ENCODE measurements at regions not wholly inside any gene's neighbourhood (a gene's known extent, or its start where the extent isn't known, plus 50 kb on each side); places are given as distances from the start of the nearest gene placed in this dataset.

DNA sequence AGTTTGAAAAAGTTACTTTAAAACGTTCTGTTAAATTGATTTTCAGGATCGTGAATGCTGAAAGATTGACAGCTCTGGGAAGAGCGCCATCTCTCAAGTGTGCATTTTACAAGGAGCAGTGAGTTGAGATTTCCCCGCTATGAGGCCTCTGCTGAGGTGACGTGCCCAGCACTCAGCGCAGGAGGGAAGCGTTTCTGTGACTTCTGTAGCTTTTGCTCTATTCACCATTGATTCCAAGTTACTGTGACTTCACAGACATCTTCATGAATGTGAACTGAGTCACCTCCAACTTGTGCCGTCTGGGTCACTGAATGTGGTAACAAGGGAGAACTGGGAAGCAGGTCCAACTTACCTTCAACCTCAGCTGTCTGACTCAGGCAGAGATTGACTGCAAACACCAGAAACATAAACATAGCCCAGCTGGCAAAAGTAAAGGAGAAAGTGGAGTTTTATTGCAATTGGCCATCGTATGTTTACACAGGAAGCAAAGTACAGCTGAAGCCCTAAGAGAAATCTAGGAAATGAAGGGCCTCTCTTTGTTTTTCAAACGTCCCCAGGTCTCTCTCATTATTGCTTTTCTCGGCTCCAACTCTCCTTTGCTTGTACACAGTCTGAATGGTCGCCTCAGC lies 428.8 kb upstream of the CLINT1 start:
- H3K4me2 ChIP-seq (ENCODE audit: insufficient read depth, low read length), result no peak overlapping the region
- H4K20me1 ChIP-seq (ENCODE audit: insufficient read depth, low read length), result no peaks in the 10 kb centered on the region
- no peak for DNase-seq
- ATAC-seq (ENCODE audit: insufficient read depth, low read depth), result no peak; the same call in 2 of the 3 replicates
- no peak for TF ChIP-seq EZH2 (IDR thresholded peaks at IDR 0.05; ENCODE audit: borderline replicate concordance, low read depth, low read length, severe bottlenecking)
- TF ChIP-seq, protein P1, sequence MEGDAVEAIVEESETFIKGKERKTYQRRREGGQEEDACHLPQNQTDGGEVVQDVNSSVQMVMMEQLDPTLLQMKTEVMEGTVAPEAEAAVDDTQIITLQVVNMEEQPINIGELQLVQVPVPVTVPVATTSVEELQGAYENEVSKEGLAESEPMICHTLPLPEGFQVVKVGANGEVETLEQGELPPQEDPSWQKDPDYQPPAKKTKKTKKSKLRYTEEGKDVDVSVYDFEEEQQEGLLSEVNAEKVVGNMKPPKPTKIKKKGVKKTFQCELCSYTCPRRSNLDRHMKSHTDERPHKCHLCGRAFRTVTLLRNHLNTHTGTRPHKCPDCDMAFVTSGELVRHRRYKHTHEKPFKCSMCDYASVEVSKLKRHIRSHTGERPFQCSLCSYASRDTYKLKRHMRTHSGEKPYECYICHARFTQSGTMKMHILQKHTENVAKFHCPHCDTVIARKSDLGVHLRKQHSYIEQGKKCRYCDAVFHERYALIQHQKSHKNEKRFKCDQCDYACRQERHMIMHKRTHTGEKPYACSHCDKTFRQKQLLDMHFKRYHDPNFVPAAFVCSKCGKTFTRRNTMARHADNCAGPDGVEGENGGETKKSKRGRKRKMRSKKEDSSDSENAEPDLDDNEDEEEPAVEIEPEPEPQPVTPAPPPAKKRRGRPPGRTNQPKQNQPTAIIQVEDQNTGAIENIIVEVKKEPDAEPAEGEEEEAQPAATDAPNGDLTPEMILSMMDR (IDR thresholded peaks at IDR 0.05; ENCODE audit: borderline replicate concordance, extremely low read depth, low read length, poor library complexity, severe bottlenecking), result no peak
- H3K4me3 ChIP-seq (ENCODE audit: low read depth in 1 of 2, low read length in 2 of 2), result no peak overlapping the region
- H3K27ac ChIP-seq (ENCODE audit: low read length), result peak overlapping the region; percentile 18; the same call in 1 of the 2 replicates
- no peaks in the 10 kb centered on the region for H3K9me3 ChIP-seq (ENCODE audit: insufficient read depth, low read length, severe bottlenecking)
- no peaks in the 10 kb centered on the region for H3K27me3 ChIP-seq (ENCODE audit: insufficient read depth, low read length, poor library complexity)
- no peaks in the 10 kb centered on the region for H3K79me2 ChIP-seq (ENCODE audit: insufficient read depth, low read length)
- H3K4me1 ChIP-seq (ENCODE audit: insufficient read depth, low read length), result peaks cover 9% of the 10 kb centered on the region
- no peak overlapping the region for H3K9ac ChIP-seq (ENCODE audit: low read depth, low read length)
- H3K36me3 ChIP-seq (ENCODE audit: insufficient read depth, low read length), result no peaks in the 10 kb centered on the region
- peak overlapping the region; percentile 28 for H2AFZ ChIP-seq (ENCODE audit: low read depth, low read length)

DNA sequence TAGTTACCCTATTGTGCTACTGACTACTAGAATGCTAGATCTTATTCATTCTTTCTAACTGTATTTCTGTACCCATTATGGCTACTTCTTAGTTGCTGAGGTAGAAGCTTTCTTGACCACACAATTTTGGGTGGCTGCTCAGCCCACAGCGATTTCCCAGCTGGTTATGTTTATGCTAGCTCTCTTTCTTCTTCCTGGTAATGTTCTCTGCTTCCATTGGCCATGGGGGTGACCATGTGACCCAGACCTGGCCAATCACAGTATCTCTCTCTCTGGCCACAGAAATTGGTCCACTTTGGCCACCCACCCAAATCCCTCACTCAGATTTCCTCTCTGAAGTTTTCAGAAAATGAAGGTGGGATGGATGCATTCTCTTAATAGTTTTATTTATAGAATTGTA lies 427.9 kb upstream of the CLINT1 start:
- H2AFZ ChIP-seq (ENCODE audit: low read depth, low read length), result no peak overlapping the region
- no peaks in the 10 kb centered on the region for H4K20me1 ChIP-seq (ENCODE audit: insufficient read depth, low read length)
- H3K4me2 ChIP-seq (ENCODE audit: insufficient read depth, low read length), result no peak overlapping the region
- ATAC-seq (ENCODE audit: insufficient read depth, low read depth) (no peak), DNase-seq (no peak)
- no peaks in the 10 kb centered on the region for H3K27me3 ChIP-seq (ENCODE audit: insufficient read depth, low read length, poor library complexity)
- H3K4me1 ChIP-seq (ENCODE audit: insufficient read depth, low read length), result peaks cover 9% of the 10 kb centered on the region
- no peaks in the 10 kb centered on the region for H3K36me3 ChIP-seq (ENCODE audit: insufficient read depth, low read length)
- no peak overlapping the region for H3K27ac ChIP-seq (ENCODE audit: low read length)
- no peaks in the 10 kb centered on the region for H3K79me2 ChIP-seq (ENCODE audit: insufficient read depth, low read length)
- no peak overlapping the region for H3K9ac ChIP-seq (ENCODE audit: low read depth, low read length)
- TF ChIP-seq, protein P1 (IDR thresholded peaks at IDR 0.05; ENCODE audit: borderline replicate concordance, extremely low read depth, low read length, poor library complexity, severe bottlenecking), result no peak
- no peak for TF ChIP-seq EZH2 (IDR thresholded peaks at IDR 0.05; ENCODE audit: borderline replicate concordance, low read depth, low read length, severe bottlenecking)
- H3K9me3 ChIP-seq (ENCODE audit: insufficient read depth, low read length, severe bottlenecking), result no peaks in the 10 kb centered on the region
- no peak overlapping the region for H3K4me3 ChIP-seq (ENCODE audit: low read depth in 1 of 2, low read length in 2 of 2)

DNA sequence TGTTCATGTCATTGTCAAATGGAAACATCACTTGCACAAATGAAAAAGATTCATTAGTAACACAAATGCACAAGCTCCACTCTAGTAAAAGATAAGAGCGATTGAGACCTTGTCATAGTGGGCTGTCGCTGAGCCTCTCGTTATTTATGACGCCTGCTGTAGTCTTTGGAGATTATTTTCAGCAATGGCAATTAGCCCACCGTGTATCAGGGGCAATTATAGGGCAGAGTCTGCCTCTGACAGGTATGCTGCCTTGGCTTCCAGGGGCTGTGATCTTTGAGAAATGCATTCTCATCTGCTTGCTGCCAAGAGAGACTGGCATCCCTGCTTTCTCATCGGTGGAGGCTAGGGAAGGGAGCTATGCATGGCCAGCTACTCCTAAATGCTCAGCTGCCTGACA lies 426.8 kb upstream of the CLINT1 start:
- Histone ChIP-seq H3K27ac (ENCODE audit: low read length) (no peak overlapping the region), H2AFZ (ENCODE audit: low read depth, low read length) (no peak overlapping the region), H4K20me1 (ENCODE audit: insufficient read depth, low read length) (no peaks in the 10 kb centered on the region), H3K36me3 (ENCODE audit: insufficient read depth, low read length) (no peaks in the 10 kb centered on the region), H3K9ac (ENCODE audit: low read depth, low read length) (no peak overlapping the region), H3K79me2 (ENCODE audit: insufficient read depth, low read length) (no peaks in the 10 kb centered on the region), H3K4me3 (ENCODE audit: low read depth in 1 of 2, low read length in 2 of 2) (no peak overlapping the region), H3K27me3 (ENCODE audit: insufficient read depth, low read length, poor library complexity) (no peaks in the 10 kb centered on the region), H3K4me1 (ENCODE audit: insufficient read depth, low read length) (peaks cover 9% of the 10 kb centered on the region), H3K9me3 (ENCODE audit: insufficient read depth, low read length, severe bottlenecking) (no peaks in the 10 kb centered on the region), H3K4me2 (ENCODE audit: insufficient read depth, low read length) (no peak overlapping the region)
- no peak for ATAC-seq (ENCODE audit: insufficient read depth, low read depth)
- no peak for DNase-seq
- no peak for TF ChIP-seq EZH2 (IDR thresholded peaks at IDR 0.05; ENCODE audit: borderline replicate concordance, low read depth, low read length, severe bottlenecking)
- TF ChIP-seq, protein P1 (IDR thresholded peaks at IDR 0.05; ENCODE audit: borderline replicate concordance, extremely low read depth, low read length, poor library complexity, severe bottlenecking), result no peak
